HG02973 (cell line): ENCODE measurements at regions not wholly inside any gene's neighbourhood (a gene's known extent, or its start where the extent isn't known, plus 50 kb on each side); places are given as distances from the start of the nearest gene placed in this dataset.

Experiments used
- ATAC-seq: cut with Tn5 transposase; IDR thresholded peaks from one replicate; pipeline ENCODE4 v1.9.1; 2021; ENCODE audit warnings: moderate library complexity; ENCODE audit not compliant: unreplicated experiment

DNA sequence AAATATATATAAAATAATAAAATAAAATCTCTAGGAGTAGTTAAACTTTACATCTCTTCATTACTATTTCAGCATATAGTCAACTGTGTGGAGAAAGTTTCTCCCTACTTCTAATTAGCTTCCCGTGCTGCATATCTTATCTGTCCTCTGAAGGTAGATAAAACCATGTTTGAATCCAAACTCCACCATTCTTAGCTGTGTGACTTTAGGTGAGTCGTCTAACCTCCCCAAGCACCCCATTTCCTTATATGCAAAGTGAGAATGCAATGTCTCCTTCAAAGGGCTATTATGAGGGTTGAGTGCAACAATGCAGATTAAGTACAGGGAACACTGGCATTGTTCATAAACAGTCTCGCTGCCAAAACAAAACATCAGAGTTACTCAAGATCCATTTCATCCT lies 80.8 kb upstream of the DRD2 start:
- ATAC-seq = no peak

DNA sequence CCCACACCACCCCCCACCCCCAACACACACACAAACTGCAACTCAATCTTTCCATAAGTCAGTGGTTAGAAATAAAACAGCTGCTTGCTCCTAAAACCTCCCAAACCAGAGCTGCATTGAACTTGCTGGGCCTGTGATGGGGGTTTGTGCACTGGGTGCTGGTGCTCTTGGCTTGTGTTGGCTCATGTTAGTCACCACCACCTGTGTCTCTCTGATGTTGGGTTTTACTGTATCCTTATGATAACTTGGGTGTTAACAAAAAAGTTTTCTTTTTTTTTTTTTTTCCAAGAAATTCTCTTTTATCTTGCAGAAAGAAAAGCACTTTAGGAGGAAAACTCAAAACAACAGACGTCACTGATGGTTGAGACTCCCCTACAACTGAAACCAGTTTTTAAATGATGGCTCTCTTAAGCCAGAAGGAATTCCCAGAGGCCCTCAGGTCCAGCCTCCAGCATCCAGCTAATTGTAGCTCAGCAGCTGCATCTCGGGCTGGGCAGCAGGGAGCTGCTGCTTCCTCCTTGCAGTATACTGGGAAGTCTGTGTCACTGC lies 79.9 kb upstream of the DRD2 start:
- no peak for ATAC-seq

DNA sequence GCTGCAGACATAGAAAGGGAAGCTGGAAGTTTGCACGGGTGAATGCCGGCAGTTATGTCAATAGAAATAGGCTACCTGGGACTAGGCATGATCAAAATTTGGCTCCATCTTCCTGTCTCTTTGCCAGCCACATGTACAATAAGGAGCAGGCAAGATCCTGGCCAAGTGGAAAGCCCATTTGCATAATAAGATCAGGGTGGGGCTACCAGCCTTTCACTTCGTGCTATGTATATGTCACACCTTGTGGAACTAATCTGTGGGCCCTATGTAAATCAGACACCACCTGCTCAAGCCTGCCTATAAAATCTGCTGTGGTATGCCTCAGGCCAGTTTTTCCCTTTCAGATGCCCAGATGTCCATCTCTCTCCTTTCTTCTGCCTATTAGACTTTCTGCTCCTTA lies 79.3 kb upstream of the DRD2 start:
- no peak for ATAC-seq

DNA sequence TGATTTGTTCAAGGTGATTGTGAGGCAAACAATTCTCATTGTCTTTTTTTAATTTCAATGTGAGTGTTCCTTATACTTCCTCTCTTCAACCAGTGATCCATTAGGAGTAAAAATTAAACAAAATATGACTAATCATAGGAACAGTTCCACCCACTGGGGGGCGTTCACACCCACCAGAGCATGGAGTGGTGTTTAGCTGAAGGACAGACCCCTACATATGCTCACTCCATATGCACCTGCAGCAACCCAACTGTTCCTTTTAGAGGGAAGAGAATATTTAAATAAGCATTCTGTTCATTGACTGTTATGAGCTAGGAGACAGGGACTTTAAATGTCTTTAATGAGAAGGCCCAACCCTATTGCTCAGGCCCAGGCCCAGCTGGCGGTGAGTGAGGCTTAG lies 78.7 kb upstream of the DRD2 start:
- no peak for ATAC-seq

DNA sequence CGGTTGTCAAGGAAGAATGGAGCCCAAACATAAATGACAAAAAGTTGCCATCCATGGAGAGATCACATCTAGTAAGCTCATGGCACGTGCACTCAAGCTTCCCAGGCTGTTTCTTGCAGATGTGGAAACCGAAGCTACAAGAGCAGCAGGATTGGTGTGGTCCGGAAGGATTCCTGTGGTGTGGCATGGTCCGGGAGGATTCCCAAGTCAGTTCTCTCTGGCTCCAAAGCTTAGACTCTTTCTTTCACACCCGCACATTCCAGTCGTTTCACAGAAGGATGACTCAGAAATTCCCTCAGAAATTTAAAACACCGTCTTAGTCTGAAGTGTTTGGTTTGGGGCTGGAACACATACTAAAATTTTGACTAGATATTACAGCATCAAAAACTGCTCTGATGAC lies 78.0 kb upstream of the DRD2 start:
- ATAC-seq = no peak

DNA sequence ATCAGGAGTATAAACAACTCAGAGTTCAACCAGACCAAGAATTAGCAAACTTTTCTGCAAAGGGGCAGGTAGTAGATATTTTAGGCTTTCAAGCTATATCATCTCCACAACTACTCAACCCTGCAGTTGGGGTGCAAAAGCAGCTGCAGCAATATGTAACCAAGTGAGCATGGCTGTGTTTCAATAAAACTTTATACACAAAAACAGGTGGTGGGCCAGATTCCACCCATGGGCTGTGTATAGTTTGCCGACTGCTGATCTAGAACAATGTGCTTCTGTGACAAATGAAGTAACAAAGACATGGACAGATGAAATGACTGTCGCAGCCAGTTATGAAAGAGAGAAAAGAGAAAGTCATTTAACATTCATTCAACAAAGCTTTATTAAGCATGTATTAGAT lies 77.1 kb upstream of the DRD2 start:
- ATAC-seq = no peak

DNA sequence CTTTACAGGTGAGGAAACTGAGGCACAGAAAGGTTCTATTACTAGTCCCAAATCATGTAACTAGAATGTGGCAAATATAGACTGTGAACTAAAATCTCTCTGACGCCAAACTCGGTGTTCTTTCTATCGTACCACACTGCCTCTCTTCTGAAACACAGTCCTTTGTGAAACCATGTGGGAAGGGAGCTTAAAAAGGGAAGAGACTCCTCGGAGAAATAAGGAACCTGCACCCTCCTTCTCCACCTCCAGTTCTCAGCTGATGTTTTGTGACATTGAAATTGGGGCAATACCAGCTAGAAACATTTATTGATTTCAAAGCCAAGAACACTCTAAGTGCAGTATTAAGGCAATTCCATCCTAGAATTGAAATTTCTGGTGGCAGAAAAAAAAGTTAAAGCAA lies 76.4 kb upstream of the DRD2 start:
- no peak for ATAC-seq

DNA sequence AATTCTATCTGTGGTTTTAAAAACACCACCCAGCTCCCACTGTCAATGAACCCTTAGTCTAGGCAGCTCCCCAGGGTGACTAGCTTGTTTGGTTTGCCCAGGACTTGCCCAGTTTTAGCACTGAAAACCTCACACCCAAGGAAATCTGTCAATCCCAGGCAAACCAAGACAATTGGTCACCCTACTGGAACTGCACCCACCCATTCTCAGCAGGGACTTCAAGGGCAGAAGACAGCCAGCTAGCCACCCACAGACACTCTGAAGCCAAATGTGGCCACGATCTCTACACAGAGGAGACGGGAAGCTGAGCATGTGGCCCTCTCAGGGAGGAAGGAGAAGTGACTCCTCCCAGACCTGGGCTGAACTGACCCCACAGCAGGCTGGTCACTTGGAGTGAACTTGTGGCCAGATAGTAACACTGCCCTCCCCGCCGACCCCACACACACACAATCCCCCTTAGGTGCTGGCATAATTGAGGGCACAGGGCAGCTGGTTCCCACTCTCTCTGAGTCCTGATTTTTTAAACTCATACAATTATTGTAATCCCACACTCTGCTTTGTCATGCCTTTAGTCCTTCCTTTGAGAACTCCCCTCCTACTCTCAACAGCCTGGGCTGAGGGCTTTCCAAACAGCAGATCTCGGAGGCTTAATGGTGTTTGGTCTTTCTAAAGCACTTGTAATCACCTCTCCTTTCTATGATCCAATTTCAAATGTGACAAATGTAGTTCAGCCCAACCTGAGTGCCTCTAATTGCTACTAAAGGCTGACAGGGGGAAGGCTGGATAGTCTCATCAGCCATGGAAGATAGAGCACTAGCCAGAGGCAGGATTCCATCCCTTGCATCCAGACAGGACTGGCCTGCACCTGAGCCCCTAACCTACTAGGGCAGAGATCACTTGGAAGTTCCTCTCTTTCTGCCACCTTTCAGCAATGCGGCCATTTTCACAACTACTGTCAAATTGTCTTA lies 74.7 kb upstream of the DRD2 start:
- ATAC-seq = no peak

DNA sequence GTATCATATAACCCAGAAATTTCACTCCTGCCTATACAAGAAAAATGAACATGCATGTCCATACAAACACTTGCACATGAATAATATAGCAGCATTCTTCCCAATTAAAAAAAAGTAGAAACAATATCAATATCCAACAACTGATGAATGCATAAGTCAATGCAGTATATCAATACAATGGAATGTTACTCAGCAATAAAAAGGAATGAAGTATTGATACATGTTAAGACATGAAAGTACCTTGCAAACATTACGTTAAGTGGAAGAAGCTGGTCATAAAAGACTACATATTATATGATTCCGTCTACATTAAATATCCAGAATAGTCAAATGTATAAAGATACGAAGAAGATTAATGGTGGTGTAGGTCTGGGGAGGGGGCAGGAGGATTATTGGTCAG lies 73.9 kb upstream of the DRD2 start:
- no peak for ATAC-seq

DNA sequence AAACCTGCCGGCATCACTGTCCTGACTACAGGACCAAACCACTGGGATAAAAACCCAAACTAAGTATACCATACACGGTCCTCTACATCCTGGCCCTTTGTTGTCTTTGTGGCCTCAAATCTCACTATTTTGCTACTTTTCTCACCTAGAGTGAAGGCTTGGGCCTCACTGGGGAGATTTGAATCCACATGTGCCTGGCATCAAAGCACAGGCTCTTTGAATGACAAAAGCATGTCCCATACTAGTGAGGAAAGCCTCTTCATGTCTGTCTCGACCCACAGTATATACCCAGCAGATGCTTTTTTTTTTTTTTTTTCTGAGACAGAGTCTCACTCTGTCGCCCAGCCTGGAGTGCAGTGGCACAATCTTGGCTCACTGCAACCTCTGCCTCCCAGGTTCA lies 72.5 kb upstream of the DRD2 start:
- ATAC-seq = no peak

DNA sequence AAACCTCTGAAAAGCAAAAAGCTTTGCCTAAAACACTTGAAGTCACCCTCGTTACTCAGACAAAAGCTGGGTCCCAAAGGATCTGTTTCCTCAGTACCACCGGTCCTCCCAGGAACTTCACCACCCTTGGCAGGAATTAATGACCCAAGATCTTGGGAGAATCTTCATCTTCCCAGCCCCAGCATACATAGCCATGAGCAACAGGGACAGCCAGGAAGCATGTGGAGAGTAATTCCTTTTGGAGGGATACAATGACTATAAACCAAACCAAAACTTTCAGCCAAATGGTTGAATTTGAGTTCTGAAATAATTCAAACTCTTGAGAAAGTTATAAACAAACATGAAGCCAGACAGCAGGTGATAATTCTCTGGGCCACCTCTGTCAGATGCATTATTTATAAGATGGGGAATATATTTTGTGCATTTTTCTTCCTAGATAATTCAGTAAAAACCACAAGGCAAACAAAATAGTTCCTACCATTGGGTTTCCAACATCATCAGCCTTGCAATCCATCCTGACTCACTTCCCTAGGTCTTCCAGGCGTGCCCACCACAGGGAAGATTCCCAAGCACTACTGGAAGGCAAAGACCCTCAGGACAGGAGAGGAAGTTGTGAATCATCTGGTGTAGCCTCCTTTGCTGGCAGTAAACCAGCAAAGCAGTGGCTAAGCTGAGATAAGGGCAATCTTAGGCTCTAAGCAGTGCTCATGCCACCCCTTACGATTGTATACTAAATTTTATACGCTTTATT lies 71.7 kb upstream of the DRD2 start:
- ATAC-seq = no peak

DNA sequence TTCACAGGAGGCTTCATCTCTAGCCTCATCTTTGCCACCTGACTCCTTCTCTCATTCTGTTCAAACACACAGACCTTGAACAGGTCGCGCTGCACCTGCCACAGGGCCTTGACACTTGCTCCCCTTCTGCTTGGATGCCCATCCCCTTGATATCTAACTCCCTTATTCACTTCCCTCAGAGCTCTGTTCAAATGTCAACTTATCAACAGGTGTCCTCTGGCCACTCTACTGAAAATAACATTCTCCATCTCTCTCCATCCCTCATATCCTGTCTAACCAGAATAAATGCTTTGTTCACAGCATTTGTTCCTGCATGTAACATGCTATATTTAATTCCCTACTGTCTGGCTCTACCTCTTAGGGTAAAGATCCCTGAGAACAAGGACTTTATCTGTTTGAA lies 67.2 kb upstream of the DRD2 start:
- no peak for ATAC-seq

DNA sequence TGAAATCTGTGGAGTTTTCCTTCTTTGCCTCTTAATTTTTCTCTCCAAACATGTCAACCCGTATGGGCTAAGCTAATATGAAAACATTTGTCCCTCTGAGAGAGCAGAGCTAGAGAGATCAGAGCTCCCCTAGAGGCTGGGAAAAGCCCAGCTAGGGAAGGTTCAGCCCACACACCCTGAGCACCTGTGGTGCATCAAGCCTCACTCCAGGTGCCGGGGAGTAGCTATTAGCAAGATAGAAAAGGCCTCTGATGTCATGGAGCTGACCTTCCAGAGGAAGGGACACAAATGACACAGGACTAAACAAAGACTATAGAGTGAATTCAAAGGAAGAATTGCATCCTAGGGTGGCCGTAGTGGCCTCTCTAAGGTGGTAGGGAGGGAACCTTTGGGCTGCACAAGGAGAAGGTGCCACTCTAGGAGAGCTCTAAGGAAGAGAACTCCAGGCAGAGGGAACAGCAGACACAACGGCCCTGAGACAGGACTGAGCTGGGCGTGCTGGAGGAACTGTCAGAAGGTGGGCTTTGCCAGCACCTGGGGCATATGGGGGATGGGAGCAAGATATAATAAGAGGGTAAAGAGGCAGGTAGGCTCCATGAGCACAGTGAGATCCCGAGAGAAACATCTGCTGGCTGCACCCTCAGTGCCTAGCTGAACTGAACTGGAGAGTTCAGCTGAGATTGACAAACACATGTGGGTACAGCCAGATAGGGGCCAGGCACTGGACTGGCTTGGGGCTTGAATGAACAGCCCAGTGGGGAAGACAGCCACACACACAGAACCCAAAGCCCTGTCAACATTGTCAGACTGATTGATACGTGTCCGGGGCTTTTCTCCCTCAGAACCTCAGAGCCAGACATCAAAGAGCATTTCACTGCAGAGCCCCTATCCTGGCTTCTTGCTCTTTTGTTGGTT lies 65.5 kb upstream of the DRD2 start:
- ATAC-seq = no peak

DNA sequence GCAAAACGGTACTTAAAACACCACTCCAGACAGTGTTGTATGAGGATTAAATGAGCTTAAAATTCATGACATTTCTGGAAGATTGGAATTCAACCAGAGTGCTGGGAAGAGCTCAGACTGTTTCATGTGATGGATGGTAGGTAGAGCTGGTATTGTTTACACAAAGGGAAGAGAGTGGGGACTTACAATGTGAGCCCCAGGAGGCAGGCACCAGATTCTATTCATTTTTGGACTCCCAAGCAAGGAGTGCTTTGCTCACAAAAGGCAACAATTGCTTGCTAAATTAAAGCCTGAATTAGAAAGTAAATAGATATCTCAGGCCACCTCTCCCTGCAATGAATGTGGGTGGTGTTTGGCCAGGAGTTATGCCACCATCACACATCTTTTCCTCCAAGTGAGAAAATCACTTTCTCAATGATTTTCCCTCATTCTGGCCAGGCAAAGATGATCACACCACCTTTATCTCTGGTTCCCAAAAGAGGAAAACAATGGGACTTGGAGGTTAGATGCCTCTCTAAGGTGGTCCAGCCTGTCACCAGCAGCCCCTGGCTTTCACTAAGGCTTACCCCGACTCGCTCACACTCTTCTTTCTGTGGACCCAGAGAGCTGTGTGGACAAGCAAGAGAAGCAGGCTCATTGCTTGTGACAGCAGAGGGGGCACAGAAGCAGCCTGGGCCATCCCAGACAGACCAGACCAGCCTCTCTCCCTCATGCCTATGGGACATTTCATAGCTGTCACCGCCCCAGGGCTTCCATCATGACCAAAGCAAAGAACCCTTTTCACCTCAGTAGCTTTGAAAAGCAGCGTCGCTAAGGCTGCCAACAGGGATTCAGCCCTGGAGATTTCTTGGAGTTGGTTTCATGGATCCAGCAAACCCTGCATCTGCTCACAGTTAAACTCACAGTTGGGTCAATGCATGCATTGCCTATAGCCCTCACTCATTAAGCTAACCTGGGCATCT lies 63.5 kb upstream of the DRD2 start:
- ATAC-seq = no peak

DNA sequence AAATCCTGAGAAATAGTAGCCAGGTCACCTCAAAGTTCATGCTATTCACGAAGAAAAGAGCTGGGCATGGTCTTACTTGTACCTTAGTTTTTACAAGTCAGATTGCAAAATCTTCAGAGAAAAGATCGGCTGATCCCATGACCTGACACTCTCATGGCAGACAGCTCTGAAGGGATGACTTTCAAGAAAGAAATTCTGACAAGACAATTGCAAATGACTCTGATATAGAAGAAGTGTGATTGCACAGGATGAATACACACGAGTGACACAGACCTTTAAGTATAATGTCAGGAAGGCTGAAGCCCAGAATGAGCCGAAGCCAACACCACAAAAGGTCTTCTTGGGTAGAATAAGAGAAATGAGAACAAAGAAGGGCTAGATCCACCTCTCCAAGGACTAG lies 59.4 kb upstream of the DRD2 start:
- ATAC-seq = no peak

DNA sequence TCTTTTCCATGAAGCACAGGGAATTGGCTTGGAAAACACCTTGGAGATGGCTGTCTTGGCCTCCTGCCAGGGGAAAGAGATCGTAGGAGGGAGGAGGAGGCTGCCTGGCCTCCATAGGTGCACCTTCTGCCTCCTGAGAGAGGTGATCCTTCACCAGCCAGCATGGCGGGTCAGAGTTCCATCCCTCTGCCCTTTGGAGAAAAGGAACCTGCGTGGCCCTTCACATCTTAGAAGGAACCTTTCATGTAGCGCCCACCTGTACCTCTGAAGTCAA lies 58.2 kb upstream of the DRD2 start:
- ATAC-seq = no peak

DNA sequence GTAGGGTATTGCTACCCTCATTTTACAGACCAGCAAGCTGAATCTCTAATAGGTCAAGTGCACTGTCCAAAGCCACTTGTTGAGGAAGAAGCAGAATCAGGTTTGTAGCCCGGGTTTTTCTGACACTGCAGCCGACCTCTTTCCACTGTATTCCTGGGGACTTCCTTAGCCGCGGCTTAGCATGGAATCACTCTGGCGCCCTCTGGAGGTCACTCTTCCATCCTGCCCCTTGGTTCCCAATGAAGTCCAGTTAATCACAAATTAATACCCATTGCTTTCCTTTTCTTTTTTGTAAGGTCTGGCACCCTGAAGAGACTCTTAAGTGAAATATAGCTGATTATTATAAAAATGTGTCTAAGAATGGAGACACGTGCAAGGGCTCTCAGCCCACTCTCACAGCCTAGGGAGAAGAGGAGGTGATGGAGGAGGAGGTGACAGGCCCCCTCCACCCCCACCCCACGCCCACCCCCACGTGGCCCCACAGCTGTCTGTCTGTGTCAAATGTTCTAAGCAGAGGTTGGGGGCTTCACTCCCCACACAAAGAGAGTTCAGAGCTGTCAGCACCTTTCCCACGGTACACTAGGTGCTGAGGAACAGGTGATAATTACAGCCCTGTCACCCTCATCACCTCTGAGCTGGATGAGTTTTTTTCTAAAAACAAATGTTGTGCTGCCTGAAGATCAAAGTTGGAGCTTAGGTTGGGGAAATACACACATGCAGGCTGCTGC lies 57.7 kb upstream of the DRD2 start:
- no peak for ATAC-seq

DNA sequence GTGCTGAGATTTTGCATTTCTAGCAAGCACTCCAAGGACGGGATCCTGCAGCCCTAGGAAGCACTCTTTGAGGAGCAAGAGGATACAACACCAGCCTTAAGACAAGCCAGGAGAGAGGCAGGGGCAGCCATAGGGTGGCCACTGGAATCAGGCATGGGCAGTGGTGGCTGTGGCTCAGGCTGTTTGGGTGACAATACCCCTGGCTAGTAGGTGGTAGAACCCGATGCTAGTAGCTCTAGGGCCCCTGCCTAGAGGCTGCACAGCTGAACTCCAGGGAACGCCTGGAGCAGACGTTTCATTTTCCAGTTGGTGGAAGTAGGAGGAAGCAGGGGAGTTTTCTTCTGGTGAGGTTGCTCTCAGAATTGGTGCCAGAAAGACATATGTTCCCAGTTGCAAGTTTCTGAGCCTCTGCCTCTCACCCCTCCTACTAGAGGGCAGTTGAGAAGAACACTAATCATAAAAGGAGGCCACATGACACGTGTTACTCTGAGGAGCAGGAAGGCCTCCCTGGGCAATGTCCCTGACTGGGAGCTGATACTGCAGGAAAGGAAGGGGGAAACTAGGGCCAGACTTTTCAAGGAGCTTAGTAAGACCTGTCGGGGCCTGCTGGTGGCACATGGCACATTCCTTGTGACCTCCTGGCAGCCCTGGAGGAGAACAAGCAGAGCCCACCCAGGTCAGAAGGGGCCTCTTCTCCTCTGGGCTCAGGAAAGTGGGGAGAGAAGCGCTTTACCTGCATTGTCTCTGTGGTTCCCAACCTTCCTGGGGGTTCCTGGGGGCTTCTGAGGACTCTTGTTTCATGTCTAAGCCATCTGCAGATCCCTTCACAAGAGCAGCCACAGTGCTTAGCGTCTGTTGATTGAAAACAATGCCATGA lies 56.6 kb upstream of the DRD2 start:
- no peak for ATAC-seq
